Subcutaneous abdominal adipose tissue (tissue), 5 donors: ENCODE measurements at regions not wholly inside any gene's neighbourhood (a gene's known extent, or its start where the extent isn't known, plus 50 kb on each side); places are given as distances from the start of the nearest gene placed in this dataset.
"Not testable (repeated sequence)": the region's sequence is repeated elsewhere in the genome, so short reads cannot be mapped to it uniquely, and the experiment has no call there.

Source experiments
- H3K27ac ChIP-seq: one replicate; pipeline ENCODE4 v1.7.0; 2013; ENCODE audit warnings: low read depth, mild to moderate bottlenecking, inconsistent platforms, low read length, moderate library complexity
- H3K27me3 ChIP-seq, 5 donors: one replicate each; pipeline ENCODE4 v1.7.0; 2013; ENCODE audit warnings: low read length in 5 of 5, inconsistent platforms in 1 of 5; ENCODE audit not compliant: control insufficient read depth in 5 of 5, insufficient read depth in 4 of 5
- H3K36me3 ChIP-seq, 5 donors: one replicate each; pipeline ENCODE4 v1.7.0; 2013; ENCODE audit warnings: low read length in 5 of 5; ENCODE audit not compliant: control insufficient read depth in 5 of 5, insufficient read depth in 5 of 5
- H3K4me1 ChIP-seq, 5 donors: one replicate each; pipeline ENCODE4 v1.7.0; 2013; ENCODE audit warnings: low read length in 5 of 5, mild to moderate bottlenecking in 3 of 5, moderate library complexity in 1 of 5; ENCODE audit not compliant: control insufficient read depth in 5 of 5, insufficient read depth in 5 of 5
- H3K4me3 ChIP-seq, 5 donors: one replicate each; pipeline ENCODE4 v1.7.0; 2013; ENCODE audit warnings: low read length in 5 of 5, low read depth in 1 of 5
- H3K9ac ChIP-seq, 5 donors: one replicate each; pipeline ENCODE4 v1.7.0; 2013; ENCODE audit warnings: low read length in 5 of 5, mild to moderate bottlenecking in 4 of 5, moderate library complexity in 3 of 5
- H3K9me3 ChIP-seq, 5 donors: one replicate each; pipeline ENCODE4 v1.7.0; 2013; ENCODE audit warnings: low read length in 5 of 5; ENCODE audit not compliant: control insufficient read depth in 5 of 5
- donor health status: healthy.
- donor health status: healthy.
- donor health status: healthy.
- donor health status: healthy.
- donor health status: healthy.

- H3K27me3 ChIP-seq, H3K9ac ChIP-seq, H3K9me3 ChIP-seq, H3K4me3 ChIP-seq, H3K27ac ChIP-seq, H3K4me1 ChIP-seq, H3K36me3 ChIP-seq: not testable (repeated sequence)
Observed at GRCh38 chr9:97248252-97248651, 59.2 kb upstream of the CCDC180 start.

- H3K9me3 ChIP-seq: no peaks in the 10 kb centered on the region
- no peak overlapping the region for H3K9ac ChIP-seq
- no peak overlapping the region for H3K27ac ChIP-seq
- peaks cover 0 to 12% (median 9%) of the 10 kb centered on the region in 5 donors for H3K4me1 ChIP-seq
- no peak overlapping the region for H3K4me3 ChIP-seq
- H3K36me3 ChIP-seq: peaks cover 0 to 2% (median 0%) of the 10 kb centered on the region in 5 donors
- H3K27me3 ChIP-seq: no peaks in the 10 kb centered on the region
Observed at GRCh38 chr9:97243606-97244005, 63.9 kb upstream of the CCDC180 start.

DNA sequence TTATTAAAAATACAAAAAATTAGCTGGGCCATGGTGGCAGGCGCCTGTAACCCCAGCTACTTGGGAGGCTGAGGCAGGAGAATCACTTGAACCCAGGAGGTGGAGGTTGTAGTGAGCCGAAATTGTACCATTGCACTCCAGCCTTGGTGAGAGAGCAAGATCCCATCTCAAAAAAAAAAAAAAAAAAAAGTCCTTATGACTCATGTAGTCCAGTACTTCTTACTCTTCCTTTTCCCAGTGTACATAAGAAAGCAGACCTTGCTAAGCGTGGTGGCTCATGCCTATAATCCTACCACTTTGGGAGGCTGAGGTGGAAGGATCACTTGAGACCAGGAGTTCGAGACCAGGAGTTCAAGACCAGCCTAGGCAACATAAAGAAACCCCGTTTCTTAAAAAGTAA is 66.0 kb upstream of the CCDC180 start:
- H3K4me1 ChIP-seq: peaks cover 0 to 21% (median 17%) of the 10 kb centered on the region in 5 donors
- not testable (repeated sequence) for H3K9me3 ChIP-seq, H3K36me3 ChIP-seq, H3K9ac ChIP-seq, H3K27me3 ChIP-seq, H3K4me3 ChIP-seq, H3K27ac ChIP-seq

- no peaks in the 10 kb centered on the region for H3K36me3 ChIP-seq
- no peaks in the 10 kb centered on the region for H3K9me3 ChIP-seq
- peak overlapping the region; percentile 84 to 93 (median 91) for H3K4me3 ChIP-seq
- peak overlapping the region; percentile 52 to 87 (median 84) for H3K9ac ChIP-seq
- no peaks in the 10 kb centered on the region for H3K27me3 ChIP-seq
- peak overlapping the region; percentile 18 for H3K27ac ChIP-seq
- peaks cover 0 to 21% (median 17%) of the 10 kb centered on the region in 5 donors for H3K4me1 ChIP-seq
Observed at GRCh38 chr9:97237951-97238889, 69.2 kb upstream of the CCDC180 start.

- Histone ChIP-seq H3K9ac (peak overlapping the region in 1 of 5 donors; percentile 41), H3K36me3 (no peaks in the 10 kb centered on the region), H3K27ac (no peak overlapping the region), H3K4me3 (peak overlapping the region in 3 of 5 donors; percentile 84 to 91 (median 87)), H3K27me3 (no peaks in the 10 kb centered on the region), H3K4me1 (peaks cover 0 to 21% (median 17%) of the 10 kb centered on the region in 5 donors), H3K9me3 (no peaks in the 10 kb centered on the region)
Observed at GRCh38 chr9:97237311-97237786, 70.1 kb upstream of the CCDC180 start.

DNA sequence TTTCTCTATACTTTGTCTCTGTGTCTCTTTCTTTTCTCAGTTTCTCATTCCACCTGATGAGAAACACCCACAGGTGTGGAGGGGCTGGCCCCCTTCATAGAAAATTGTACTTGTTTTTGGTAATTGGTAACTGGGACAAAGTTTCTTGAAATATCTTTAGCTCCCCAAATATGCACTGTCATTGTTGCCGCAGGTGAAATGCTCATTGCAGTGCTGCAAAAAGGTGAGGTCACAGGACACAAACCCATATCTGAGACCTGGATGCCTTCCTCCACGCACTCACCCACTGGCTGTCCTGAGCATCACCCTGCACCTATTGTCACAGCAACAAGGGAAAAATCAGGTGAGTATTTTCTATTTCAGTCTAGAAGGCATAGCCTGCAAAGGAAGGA is 74.5 kb upstream of the CCDC180 start:
- H3K4me3 ChIP-seq, H3K27ac ChIP-seq, H3K27me3 ChIP-seq, H3K9ac ChIP-seq, H3K36me3 ChIP-seq, H3K4me1 ChIP-seq, H3K9me3 ChIP-seq: not testable (repeated sequence)

DNA sequence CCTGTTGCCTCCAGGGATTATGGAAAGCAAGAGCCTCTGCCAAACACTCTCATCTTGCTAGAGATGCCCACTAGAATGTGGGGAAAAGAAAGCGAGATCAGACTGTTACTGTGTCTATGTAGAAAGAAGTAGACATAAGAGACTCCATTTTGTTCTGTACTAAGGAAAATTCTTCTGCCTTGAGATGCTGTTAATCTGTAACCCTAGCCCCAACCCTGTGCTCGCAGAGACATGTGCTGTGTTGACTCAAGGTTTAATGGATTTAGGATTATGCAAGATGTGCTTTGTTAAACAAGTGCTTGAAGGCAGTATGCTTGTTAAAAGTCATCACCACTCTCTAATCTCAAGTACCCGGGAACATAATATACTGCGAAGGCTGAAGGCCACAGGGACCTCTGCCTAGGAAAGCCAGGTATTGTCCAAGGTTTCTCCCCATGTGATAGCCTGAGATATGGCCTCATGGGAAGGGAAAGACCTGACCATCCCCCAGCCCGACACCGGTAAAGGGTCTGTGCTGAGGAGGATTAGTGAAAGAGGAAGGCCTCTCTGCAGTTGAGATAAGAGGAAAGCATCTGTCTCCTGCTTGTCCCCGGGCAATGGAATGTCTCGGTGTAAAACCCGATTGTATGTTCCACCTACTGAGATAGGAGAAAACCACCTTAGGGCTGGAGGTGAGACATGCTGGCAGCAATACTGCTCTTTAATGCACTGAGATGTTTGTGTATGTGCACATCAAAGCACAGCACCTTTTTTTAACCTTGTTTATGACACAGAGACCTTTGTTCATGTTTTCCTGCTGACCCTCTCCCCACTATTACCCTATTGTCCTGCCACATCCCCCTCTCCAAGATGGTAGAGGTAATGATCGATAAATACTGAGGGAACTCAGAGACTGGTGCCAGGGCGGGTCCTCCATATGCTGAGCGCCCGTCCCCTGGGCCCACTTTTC is 75.1 kb upstream of the CCDC180 start:
- not testable (repeated sequence) for H3K9ac ChIP-seq, H3K27ac ChIP-seq, H3K36me3 ChIP-seq, H3K27me3 ChIP-seq, H3K9me3 ChIP-seq, H3K4me3 ChIP-seq, H3K4me1 ChIP-seq

- H3K36me3 ChIP-seq, H3K9me3 ChIP-seq, H3K9ac ChIP-seq, H3K4me3 ChIP-seq, H3K27ac ChIP-seq: not testable (repeated sequence)
- Histone ChIP-seq H3K27me3 (peaks cover 0 to 24% (median 10%) of the 10 kb centered on the region in 5 donors), H3K4me1 (peaks cover 0 to 16% (median 6%) of the 10 kb centered on the region in 5 donors)
Observed at GRCh38 chr9:97222393-97222792, 85.1 kb upstream of the CCDC180 start.

DNA sequence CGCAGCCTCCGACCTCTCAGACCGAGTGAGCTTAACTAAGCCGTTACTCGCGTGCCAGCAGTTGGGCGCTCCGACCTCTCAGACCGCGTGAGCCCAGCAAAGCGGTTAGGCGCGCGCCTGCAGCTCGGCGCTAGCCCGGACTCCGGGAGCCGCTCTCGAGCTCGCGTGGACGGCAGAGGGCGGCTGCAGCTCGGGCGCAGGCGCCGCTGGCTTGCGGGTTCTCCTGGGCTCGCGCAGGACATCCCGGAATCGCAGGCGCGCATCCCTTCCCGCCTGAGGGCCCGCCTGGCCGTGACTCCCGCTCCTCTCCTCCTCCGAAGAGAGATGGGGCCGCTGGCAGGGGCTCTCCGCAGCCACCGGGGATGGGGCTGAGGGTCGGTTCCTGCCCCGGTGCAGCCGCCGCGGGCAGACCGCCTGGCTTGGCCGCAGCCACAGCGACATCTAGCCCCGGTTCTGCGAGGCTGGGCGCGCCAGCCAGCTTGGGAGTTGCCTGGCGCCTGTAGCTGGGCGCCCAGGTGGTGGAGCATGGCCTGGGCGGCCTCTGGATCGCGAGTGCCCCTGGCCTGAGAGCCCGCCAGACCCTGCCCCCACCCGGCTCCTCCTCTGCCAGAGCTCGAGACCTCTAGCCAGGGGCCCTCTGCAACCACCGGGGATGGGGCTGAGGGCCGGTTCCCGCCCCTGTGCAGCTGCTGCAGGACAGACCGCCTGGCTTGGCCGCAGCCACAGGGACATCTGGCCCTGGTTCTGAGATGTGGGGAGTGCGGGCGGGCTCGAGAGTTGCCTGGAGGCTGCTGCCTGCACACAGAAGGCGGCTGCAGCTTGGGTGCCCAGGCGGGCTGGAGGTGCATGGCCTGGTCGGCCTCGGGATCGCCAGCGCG is 85.7 kb upstream of the CCDC180 start:
- Histone ChIP-seq H3K27me3 (peaks cover 0 to 24% (median 10%) of the 10 kb centered on the region in 5 donors), H3K4me3 (peak overlapping the region in 2 of 5 donors; percentile 18 to 46), H3K4me1 (peaks cover 0 to 16% (median 6%) of the 10 kb centered on the region in 5 donors)
- not testable (repeated sequence) for H3K9me3 ChIP-seq, H3K36me3 ChIP-seq, H3K9ac ChIP-seq, H3K27ac ChIP-seq
